ENCODE measurements at regions not wholly inside any gene's neighbourhood (a gene's known extent, or its start where the extent isn't known, plus 50 kb on each side); places are given as distances from the start of the nearest gene placed in this dataset.

DNA sequence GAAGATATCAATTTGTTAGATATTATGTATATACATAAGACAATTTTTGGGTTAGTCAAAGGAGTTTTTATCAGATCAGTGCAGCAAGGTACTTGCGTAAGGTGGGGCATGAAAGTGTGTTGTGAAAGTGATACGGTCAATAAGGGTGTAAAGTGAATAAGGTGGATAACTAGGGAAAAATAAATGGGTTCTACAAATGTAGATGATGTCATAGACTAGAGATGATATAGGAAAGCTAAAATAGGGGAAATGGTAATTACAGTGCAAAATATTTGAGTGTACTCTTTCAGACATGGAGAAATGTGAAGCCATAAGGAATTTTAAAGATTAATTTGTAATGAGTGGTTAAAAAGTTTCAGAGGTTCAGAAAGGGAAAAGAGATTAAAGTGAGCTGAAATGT lies 180.6 kb upstream of the KHDRBS2 start:
- DNase-seq: no peak
- no peak overlapping the region for H3K4me3 Mint-ChIP-seq
- no peaks in the 10 kb centered on the region for H3K27me3 Mint-ChIP-seq
- H3K4me1 Mint-ChIP-seq: no peaks in the 10 kb centered on the region
- H3K27ac Mint-ChIP-seq: no peak overlapping the region
- H3K36me3 Mint-ChIP-seq: no peaks in the 10 kb centered on the region
- peaks cover 5% of the 10 kb centered on the region for H3K9me3 Mint-ChIP-seq

DNA sequence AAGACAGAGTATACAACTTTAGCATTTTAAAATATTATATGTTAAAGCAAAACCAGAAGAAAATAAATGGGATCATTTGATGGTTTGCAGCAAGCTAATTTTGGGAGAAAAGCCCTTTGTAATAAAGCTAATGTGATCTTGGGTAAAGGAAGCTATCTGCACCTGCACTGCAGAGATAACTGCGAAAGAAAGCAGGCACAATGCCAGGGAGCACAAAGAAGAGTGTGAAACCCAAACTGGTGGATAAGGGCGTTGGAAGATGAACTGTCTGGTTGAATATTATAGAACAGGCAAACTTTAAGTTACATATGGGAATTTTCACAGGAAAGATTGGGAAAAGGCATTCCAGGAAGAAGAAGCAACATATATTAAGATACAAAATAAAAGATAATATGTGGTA lies 179.2 kb upstream of the KHDRBS2 start:
- H3K9me3 Mint-ChIP-seq: peaks cover 5% of the 10 kb centered on the region
- H3K27me3 Mint-ChIP-seq: no peaks in the 10 kb centered on the region
- no peaks in the 10 kb centered on the region for H3K4me1 Mint-ChIP-seq
- no peak for DNase-seq
- no peaks in the 10 kb centered on the region for H3K36me3 Mint-ChIP-seq
- H3K4me3 Mint-ChIP-seq: no peak overlapping the region
- H3K27ac Mint-ChIP-seq: no peak overlapping the region

DNA sequence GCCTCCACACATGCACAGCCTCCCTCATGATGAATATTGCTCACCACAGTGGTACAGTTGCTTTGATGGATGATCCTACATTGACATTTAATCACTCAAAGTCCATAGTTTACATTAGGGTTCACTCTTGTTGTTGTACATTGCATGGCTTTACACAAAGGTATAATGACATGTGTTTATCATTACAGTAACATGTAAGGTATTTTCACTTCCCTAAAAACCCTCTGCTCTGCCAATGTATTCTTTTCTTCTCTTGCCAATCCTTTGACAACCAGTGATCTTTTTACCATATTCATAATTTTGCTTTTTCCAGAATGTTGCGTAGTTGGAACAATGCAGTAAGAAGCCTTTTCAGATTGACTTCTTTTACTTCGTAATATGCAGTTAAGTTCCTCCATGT lies 166.6 kb upstream of the KHDRBS2 start:
- Mint-ChIP-seq H3K27ac (no peak overlapping the region), H3K9me3 (peaks cover 1% of the 10 kb centered on the region), H3K4me1 (no peaks in the 10 kb centered on the region), H3K36me3 (no peaks in the 10 kb centered on the region), H3K27me3 (no peaks in the 10 kb centered on the region), H3K4me3 (no peak overlapping the region)
- no peak for DNase-seq

- Mint-ChIP-seq H3K27ac (no peak overlapping the region), H3K4me1 (no peaks in the 10 kb centered on the region), H3K36me3 (no peaks in the 10 kb centered on the region), H3K27me3 (no peaks in the 10 kb centered on the region), H3K4me3 (no peak overlapping the region), H3K9me3 (peaks cover 13% of the 10 kb centered on the region)
- no peak for DNase-seq
Measured at GRCh38 chr6:62446647-62447316, 160.8 kb upstream of the KHDRBS2 start.

GRCh38 chr6:62445521-62445920 lies 159.5 kb upstream of the KHDRBS2 start:
- Mint-ChIP-seq H3K27ac (no peak overlapping the region), H3K4me3 (no peak overlapping the region), H3K9me3 (peaks cover 16% of the 10 kb centered on the region), H3K36me3 (no peaks in the 10 kb centered on the region), H3K4me1 (no peaks in the 10 kb centered on the region), H3K27me3 (no peaks in the 10 kb centered on the region)
- no peak for DNase-seq

- Mint-ChIP-seq H3K36me3 (no peaks in the 10 kb centered on the region), H3K27ac (no peak overlapping the region), H3K9me3 (peaks cover 30% of the 10 kb centered on the region), H3K27me3 (no peaks in the 10 kb centered on the region), H3K4me1 (no peaks in the 10 kb centered on the region), H3K4me3 (no peak overlapping the region)
- DNase-seq: no peak
Measured at GRCh38 chr6:62441182-62441581, 155.2 kb upstream of the KHDRBS2 start.

DNA sequence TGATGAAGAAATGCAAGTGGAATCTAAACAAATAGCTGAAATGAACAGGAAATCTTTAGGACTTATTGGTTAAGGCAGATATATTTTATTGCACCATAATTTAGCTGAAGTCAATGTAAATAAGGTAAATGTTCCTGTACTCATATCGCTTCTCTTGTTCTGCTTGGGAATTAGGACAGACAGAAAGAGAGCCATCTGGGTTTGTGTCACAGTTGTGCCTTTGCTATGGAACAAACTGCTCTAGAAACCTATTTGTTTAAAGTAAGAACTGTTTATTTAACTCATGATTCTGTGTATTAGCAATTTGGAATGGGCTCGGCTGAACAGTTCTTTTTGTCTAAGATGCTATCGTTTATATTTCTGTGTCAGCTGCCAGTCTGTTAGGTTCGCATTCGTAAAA lies 143.8 kb upstream of the KHDRBS2 start:
- peaks cover 6% of the 10 kb centered on the region for H3K9me3 Mint-ChIP-seq
- no peaks in the 10 kb centered on the region for H3K36me3 Mint-ChIP-seq
- H3K4me1 Mint-ChIP-seq: no peaks in the 10 kb centered on the region
- H3K4me3 Mint-ChIP-seq: no peak overlapping the region
- H3K27me3 Mint-ChIP-seq: no peaks in the 10 kb centered on the region
- no peak for DNase-seq
- H3K27ac Mint-ChIP-seq: no peak overlapping the region

- Mint-ChIP-seq H3K27me3 (no peaks in the 10 kb centered on the region), H3K36me3 (no peaks in the 10 kb centered on the region), H3K9me3 (peaks cover 9% of the 10 kb centered on the region), H3K27ac (no peak overlapping the region), H3K4me3 (no peak overlapping the region), H3K4me1 (no peaks in the 10 kb centered on the region)
- no peak for DNase-seq
Measured at GRCh38 chr6:62400521-62401259, 114.7 kb upstream of the KHDRBS2 start.

GRCh38 chr6:62393608-62394007 lies 107.6 kb upstream of the KHDRBS2 start:
- Mint-ChIP-seq H3K4me1 (no peaks in the 10 kb centered on the region), H3K36me3 (no peaks in the 10 kb centered on the region), H3K27me3 (no peaks in the 10 kb centered on the region), H3K9me3 (peaks cover 10% of the 10 kb centered on the region), H3K4me3 (no peak overlapping the region), H3K27ac (no peak overlapping the region)
- DNase-seq: no peak

- no peaks in the 10 kb centered on the region for H3K36me3 Mint-ChIP-seq
- H3K4me1 Mint-ChIP-seq: no peaks in the 10 kb centered on the region
- H3K27ac Mint-ChIP-seq: no peak overlapping the region
- H3K9me3 Mint-ChIP-seq: peaks cover 18% of the 10 kb centered on the region
- no peak overlapping the region for H3K4me3 Mint-ChIP-seq
- no peaks in the 10 kb centered on the region for H3K27me3 Mint-ChIP-seq
- DNase-seq: no peak
Measured at GRCh38 chr6:62392291-62392690, 106.3 kb upstream of the KHDRBS2 start.

GRCh38 chr6:62391358-62391757 lies 105.3 kb upstream of the KHDRBS2 start:
- DNase-seq: no peak
- Mint-ChIP-seq H3K4me3 (no peak overlapping the region), H3K36me3 (no peaks in the 10 kb centered on the region), H3K4me1 (no peaks in the 10 kb centered on the region), H3K27ac (no peak overlapping the region), H3K27me3 (no peaks in the 10 kb centered on the region), H3K9me3 (peaks cover 17% of the 10 kb centered on the region)

DNA sequence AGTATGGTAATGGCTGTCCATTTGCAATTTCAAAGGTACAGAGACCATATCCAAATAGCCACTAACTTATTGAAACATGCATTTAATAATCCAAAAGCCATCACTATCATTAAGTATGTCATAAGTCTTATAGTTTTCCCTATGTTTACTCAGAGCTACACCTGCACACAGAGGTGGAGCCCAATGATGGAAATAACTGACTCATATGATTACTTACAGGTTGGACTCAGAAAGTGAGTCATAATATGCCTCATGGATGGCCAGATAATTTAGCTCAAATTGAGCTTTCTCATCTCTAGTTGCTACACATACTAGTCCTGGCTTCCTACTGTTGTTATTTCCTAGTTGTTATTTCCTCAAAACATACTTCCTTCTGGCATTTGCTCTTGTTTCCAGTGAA lies 104.4 kb upstream of the KHDRBS2 start:
- H3K27ac Mint-ChIP-seq: no peak overlapping the region
- H3K4me1 Mint-ChIP-seq: no peaks in the 10 kb centered on the region
- H3K4me3 Mint-ChIP-seq: no peak overlapping the region
- DNase-seq: no peak
- peaks cover 19% of the 10 kb centered on the region for H3K9me3 Mint-ChIP-seq
- no peaks in the 10 kb centered on the region for H3K27me3 Mint-ChIP-seq
- H3K36me3 Mint-ChIP-seq: no peaks in the 10 kb centered on the region

- H3K27me3 Mint-ChIP-seq: no peaks in the 10 kb centered on the region
- no peaks in the 10 kb centered on the region for H3K36me3 Mint-ChIP-seq
- DNase-seq: no peak
- no peaks in the 10 kb centered on the region for H3K4me1 Mint-ChIP-seq
- no peaks in the 10 kb centered on the region for H3K9me3 Mint-ChIP-seq
- no peak overlapping the region for H3K4me3 Mint-ChIP-seq
- H3K27ac Mint-ChIP-seq: no peak overlapping the region
Measured at GRCh38 chr6:62371453-62372210, 85.6 kb upstream of the KHDRBS2 start.

GRCh38 chr6:62367601-62368000 lies 81.6 kb upstream of the KHDRBS2 start:
- no peaks in the 10 kb centered on the region for H3K36me3 Mint-ChIP-seq
- H3K4me3 Mint-ChIP-seq: no peak overlapping the region
- no peak for DNase-seq
- no peaks in the 10 kb centered on the region for H3K9me3 Mint-ChIP-seq
- no peaks in the 10 kb centered on the region for H3K27me3 Mint-ChIP-seq
- no peak overlapping the region for H3K27ac Mint-ChIP-seq
- no peaks in the 10 kb centered on the region for H3K4me1 Mint-ChIP-seq

- Mint-ChIP-seq H3K4me1 (no peaks in the 10 kb centered on the region), H3K9me3 (peaks cover 1% of the 10 kb centered on the region), H3K27me3 (no peaks in the 10 kb centered on the region), H3K36me3 (no peaks in the 10 kb centered on the region), H3K27ac (no peak overlapping the region), H3K4me3 (no peak overlapping the region)
- DNase-seq: no peak
Measured at GRCh38 chr6:62362097-62362496, 76.1 kb upstream of the KHDRBS2 start.
